ENCODE measurements at regions not wholly inside any gene's neighbourhood (a gene's known extent, or its start where the extent isn't known, plus 50 kb on each side); places are given as distances from the start of the nearest gene placed in this dataset.

GRCh38 chr6:30009113-30009512 lies 52.0 kb upstream of the POLR1H start:
- H3K4me1 ChIP-seq (ENCODE audit: control insufficient read depth in 2 of 2, insufficient read depth in 2 of 2, low read length in 2 of 2) = peaks cover 0 to 17% of the 10 kb centered on the region in 2 donors
- Mint-ChIP-seq H3K27ac (no peak overlapping the region), H3K9me3 (no peaks in the 10 kb centered on the region), H3K27me3 (peaks cover 30 to 64% (median 45%) of the 10 kb centered on the region in 5 donors), H3K4me1 (peaks cover 11 to 26% (median 18%) of the 10 kb centered on the region in 7 donors), H3K4me3 (peak overlapping the region in 1 of 10 donors; percentile 39), H3K36me3 (peaks cover 0 to 49% (median 25%) of the 10 kb centered on the region in 5 donors)
- no peaks in the 10 kb centered on the region for H3K9me3 ChIP-seq (ENCODE audit: control insufficient read depth in 2 of 3, low read length in 3 of 3)
- peaks cover 4 to 19% of the 10 kb centered on the region in 2 donors for H3K27me3 ChIP-seq (ENCODE audit: control insufficient read depth in 2 of 2, insufficient read depth in 2 of 2, low read length in 2 of 2)
- no peak overlapping the region for H3K27ac ChIP-seq (ENCODE audit: low read depth, low read length)
- CTCF ChIA-PET = interaction anchor here (0.5 kb wide), 1 partner anchor 41 kb away, joined by 3 read pairs; no protein-coding TSS in a partner anchor
- intact Hi-C loops (cut with micrococcal nuclease) = no loop called here
- no peak for DNase-seq
- H3K36me3 ChIP-seq (ENCODE audit: control insufficient read depth in 2 of 3, insufficient read depth in 3 of 3, low read length in 3 of 3) = no peaks in the 10 kb centered on the region
- ATAC-seq = no peak
- POLR2A ChIA-PET = no interaction called here
- H3K4me3 ChIP-seq (ENCODE audit: low read length) = no peak overlapping the region
